Gastrocnemius medialis (tissue), 4 donors: ENCODE measurements at regions not wholly inside any gene's neighbourhood (a gene's known extent, or its start where the extent isn't known, plus 50 kb on each side); places are given as distances from the start of the nearest gene placed in this dataset.

ENCODE experiments used
- POLR2A ChIP-seq, 2 donors: fragments of 450-650 bp; IDR thresholded peaks; one replicate each; pipeline ENCODE4 v1.6.1; 2017; ENCODE audit warnings: antibody characterized with exemption in 2 of 2, mild to moderate bottlenecking in 2 of 2, moderate library complexity in 2 of 2
- TF ChIP-seq, protein P1 (sequence below), 5 experiments: fragments of 450-650 bp in 3 of 5; fragments of 200-600 bp in 2 of 5; sonication (generic) in 2 of 5; IDR thresholded peaks in 4 of 5; conservative IDR thresholded peaks in 1 of 5; 1 replicate in 4 of 5; 2 replicates in 1 of 5; pipeline ENCODE4 v1.5.1; 2016 to 2019; ENCODE audit warnings: antibody characterized with exemption in 5 of 5, mild to moderate bottlenecking in 3 of 5, moderate library complexity in 3 of 5

DNA sequence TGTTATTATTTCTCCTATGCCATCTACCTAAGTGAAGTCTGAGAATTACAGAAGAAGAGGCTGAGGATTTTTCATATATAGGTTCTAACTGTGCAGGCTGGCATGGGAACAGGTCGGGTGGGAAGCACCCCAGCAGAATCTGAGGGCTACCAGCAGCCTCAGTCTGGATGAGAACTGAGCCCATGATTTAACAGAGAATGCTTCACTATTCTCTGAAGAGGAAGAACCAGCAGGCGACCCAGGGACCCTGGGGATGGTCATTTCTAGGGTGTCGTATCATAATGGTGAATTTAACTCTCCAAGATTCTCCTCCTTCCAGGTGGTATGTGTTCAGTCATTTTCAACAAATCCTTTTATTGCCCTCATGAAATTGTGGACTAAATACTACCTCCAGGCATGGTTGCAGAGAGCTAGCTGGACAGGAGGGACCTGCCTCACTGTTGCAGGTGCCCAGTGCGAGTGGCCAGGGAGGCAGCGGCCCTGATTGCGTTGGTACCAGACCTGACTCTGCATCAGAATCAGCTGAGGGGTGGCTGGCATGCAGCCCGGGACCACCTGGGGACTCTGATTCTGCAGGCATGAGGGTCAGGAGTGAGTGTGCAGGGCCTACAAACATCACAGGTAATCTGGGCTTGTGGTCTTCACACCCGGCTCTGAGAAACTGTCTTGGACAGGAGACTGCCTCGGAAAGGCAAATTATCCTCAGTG lies 272.2 kb downstream of the TSN start:
- TF ChIP-seq, protein P1, sequence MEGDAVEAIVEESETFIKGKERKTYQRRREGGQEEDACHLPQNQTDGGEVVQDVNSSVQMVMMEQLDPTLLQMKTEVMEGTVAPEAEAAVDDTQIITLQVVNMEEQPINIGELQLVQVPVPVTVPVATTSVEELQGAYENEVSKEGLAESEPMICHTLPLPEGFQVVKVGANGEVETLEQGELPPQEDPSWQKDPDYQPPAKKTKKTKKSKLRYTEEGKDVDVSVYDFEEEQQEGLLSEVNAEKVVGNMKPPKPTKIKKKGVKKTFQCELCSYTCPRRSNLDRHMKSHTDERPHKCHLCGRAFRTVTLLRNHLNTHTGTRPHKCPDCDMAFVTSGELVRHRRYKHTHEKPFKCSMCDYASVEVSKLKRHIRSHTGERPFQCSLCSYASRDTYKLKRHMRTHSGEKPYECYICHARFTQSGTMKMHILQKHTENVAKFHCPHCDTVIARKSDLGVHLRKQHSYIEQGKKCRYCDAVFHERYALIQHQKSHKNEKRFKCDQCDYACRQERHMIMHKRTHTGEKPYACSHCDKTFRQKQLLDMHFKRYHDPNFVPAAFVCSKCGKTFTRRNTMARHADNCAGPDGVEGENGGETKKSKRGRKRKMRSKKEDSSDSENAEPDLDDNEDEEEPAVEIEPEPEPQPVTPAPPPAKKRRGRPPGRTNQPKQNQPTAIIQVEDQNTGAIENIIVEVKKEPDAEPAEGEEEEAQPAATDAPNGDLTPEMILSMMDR (IDR thresholded peaks at IDR 0.05 in 4 of 5, conservative IDR thresholded peaks at IDR 0.05 in 1 of 5): no peak
- TF ChIP-seq POLR2A (IDR thresholded peaks at IDR 0.05): no peak
